ENCODE measurements at regions not wholly inside any gene's neighbourhood (a gene's known extent, or its start where the extent isn't known, plus 50 kb on each side); places are given as distances from the start of the nearest gene placed in this dataset.

DNA sequence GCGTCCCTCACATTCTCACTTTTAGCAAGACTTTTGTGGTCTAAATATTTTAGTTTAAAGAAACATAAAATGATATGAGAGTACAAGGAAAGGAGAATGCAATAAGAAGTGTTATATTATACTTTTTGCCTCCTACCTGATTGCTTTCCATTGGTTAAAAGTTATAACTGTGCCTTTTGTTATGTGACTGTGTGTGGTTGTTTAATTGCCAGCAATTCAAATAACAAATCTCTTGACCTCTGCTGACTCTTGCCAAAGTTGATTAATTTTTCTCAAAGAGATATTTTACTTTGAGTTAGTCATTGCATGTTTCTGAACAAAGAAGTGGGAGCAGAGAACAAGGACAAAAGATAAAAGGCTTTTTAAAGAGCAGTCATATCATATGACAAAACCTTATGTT lies 599.5 kb downstream of the SUCLG1 start:
- no peak for DNase-seq
- Histone ChIP-seq H3K27ac (ENCODE audit: low read depth in 1 of 2, low read length in 1 of 2) (no peak overlapping the region), H3K9me3 (ENCODE audit: control insufficient read depth in 4 of 4, insufficient read depth in 3 of 4, low read length in 3 of 4) (no peaks in the 10 kb centered on the region), H3K36me3 (ENCODE audit: control insufficient read depth in 4 of 4, insufficient read depth in 4 of 4, low read length in 4 of 4) (no peaks in the 10 kb centered on the region), H3K4me1 (ENCODE audit: control insufficient read depth in 5 of 5, insufficient read depth in 5 of 5, low read length in 5 of 5) (no peaks in the 10 kb centered on the region), H3K27me3 (ENCODE audit: control insufficient read depth in 3 of 3, insufficient read depth in 3 of 3, low read length in 2 of 3) (no peaks in the 10 kb centered on the region), H3K9ac (ENCODE audit: insufficient read depth in 1 of 2, low read length in 2 of 2) (no peak overlapping the region), H3K4me3 (no peak overlapping the region)
- TF ChIP-seq CTCF (IDR thresholded peaks at IDR 0.05; ENCODE audit: control extremely low read depth, extremely low read depth) = no peak
- WGBS, 2 donors = 85 to 88% methylated on average over 1 of the region's 1 CpG
- ATAC-seq (ENCODE audit: insufficient read depth, low FRiP score) = no peak

DNA sequence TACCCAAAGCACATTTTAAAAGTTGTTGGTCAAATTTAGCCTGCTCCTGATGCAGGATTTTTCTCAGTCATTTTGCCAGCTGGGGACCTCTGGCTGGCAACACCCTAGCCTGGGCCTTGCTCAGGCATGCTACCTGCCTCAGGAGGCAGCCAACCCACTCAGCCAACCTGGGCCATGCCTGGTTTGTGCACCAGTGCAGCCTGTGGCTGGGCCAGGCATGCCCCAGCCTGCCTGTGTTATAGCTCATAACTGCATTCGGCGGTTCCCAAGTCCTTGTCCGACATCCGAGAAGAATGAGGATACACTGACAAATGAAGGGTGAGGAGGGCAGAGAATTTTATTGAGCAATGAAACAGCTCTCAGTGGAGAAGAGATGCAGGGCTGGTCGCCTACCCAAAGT lies 608.0 kb downstream of the SUCLG1 start:
- WGBS, 2 donors = 94 to 95% methylated on average over 5 of the region's 5 CpGs
- H3K27me3 ChIP-seq (ENCODE audit: control insufficient read depth in 3 of 3, insufficient read depth in 3 of 3, low read length in 2 of 3) = no peaks in the 10 kb centered on the region
- no peak for TF ChIP-seq CTCF (IDR thresholded peaks at IDR 0.05; ENCODE audit: control extremely low read depth, extremely low read depth)
- peaks cover 0 to 4% (median 1%) of the 10 kb centered on the region in 4 donors for H3K9me3 ChIP-seq (ENCODE audit: control insufficient read depth in 4 of 4, insufficient read depth in 3 of 4, low read length in 3 of 4)
- ATAC-seq (ENCODE audit: insufficient read depth, low FRiP score) (no peak), DNase-seq (no peak)
- H3K4me1 ChIP-seq (ENCODE audit: control insufficient read depth in 5 of 5, insufficient read depth in 5 of 5, low read length in 5 of 5) = no peaks in the 10 kb centered on the region
- H3K4me3 ChIP-seq = no peak overlapping the region
- no peak overlapping the region for H3K9ac ChIP-seq (ENCODE audit: insufficient read depth in 1 of 2, low read length in 2 of 2)
- H3K27ac ChIP-seq (ENCODE audit: low read depth in 1 of 2, low read length in 1 of 2) = no peak overlapping the region
- no peaks in the 10 kb centered on the region for H3K36me3 ChIP-seq (ENCODE audit: control insufficient read depth in 4 of 4, insufficient read depth in 4 of 4, low read length in 4 of 4)

DNA sequence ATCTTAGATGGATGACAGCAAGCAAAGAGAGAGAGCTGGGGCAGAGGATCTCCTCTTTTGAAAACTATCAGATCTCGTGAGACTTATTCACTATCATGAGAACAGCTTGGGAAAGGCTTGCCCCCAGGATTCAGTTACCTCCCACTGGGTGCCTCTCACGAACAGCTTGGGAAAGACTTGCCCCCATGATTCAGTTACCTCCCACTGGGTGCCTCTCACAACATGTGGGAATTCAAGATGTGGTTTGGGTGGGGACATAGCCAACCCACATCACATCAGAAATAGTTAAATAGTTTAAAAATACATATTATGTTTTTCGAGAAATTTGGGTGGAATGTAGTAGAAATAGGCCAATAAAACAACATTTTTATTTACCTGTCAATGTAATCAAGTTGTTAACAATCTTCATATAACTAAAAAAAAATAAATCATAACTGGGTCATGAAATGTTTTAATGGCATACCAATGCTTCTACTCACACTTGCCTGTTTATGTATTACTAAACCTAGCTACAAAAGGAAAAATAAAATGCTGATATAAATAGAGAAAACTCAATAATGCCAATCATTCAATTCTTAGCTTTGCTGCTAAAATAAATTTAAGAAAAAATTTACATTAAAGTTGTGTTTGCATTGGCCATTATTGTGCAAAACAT lies 608.9 kb downstream of the SUCLG1 start:
- H3K9me3 ChIP-seq (ENCODE audit: control insufficient read depth in 4 of 4, insufficient read depth in 3 of 4, low read length in 3 of 4) = peaks cover 0 to 4% (median 1%) of the 10 kb centered on the region in 4 donors
- H3K27ac ChIP-seq (ENCODE audit: low read depth in 1 of 2, low read length in 1 of 2) = no peak overlapping the region
- TF ChIP-seq CTCF (IDR thresholded peaks at IDR 0.05; ENCODE audit: control extremely low read depth, extremely low read depth) = no peak
- H3K27me3 ChIP-seq (ENCODE audit: control insufficient read depth in 3 of 3, insufficient read depth in 3 of 3, low read length in 2 of 3) = no peaks in the 10 kb centered on the region
- ATAC-seq (ENCODE audit: insufficient read depth, low FRiP score) (no peak), DNase-seq (no peak)
- WGBS, 2 donors = 74 to 84% methylated on average over 3 of the region's 3 CpGs
- H3K4me3 ChIP-seq = no peak overlapping the region
- no peaks in the 10 kb centered on the region for H3K4me1 ChIP-seq (ENCODE audit: control insufficient read depth in 5 of 5, insufficient read depth in 5 of 5, low read length in 5 of 5)
- no peaks in the 10 kb centered on the region for H3K36me3 ChIP-seq (ENCODE audit: control insufficient read depth in 4 of 4, insufficient read depth in 4 of 4, low read length in 4 of 4)
- H3K9ac ChIP-seq (ENCODE audit: insufficient read depth in 1 of 2, low read length in 2 of 2) = no peak overlapping the region

DNA sequence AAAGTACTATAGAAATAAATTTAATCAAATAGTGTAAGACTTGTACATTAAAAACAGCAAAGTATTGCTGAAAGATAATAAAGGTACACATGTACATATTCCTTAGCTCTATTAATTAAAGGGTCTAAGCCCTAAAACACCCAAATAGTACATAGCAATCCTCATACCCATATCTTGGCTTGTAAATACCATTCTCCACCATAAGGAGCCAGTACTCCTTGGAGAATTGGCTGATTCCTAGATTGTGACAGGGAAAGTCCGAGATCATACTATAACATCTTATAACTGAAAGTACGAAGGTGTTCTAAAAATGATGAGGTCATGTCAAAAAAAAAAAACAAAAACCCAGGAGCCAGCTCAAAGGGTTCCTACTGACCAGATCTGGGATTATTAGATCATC lies 614.6 kb downstream of the SUCLG1 start:
- ATAC-seq (ENCODE audit: insufficient read depth, low FRiP score) = no peak
- no peak for DNase-seq
- TF ChIP-seq CTCF (IDR thresholded peaks at IDR 0.05; ENCODE audit: control extremely low read depth, extremely low read depth) = no peak
- Histone ChIP-seq H3K4me3 (no peak overlapping the region), H3K9me3 (ENCODE audit: control insufficient read depth in 4 of 4, insufficient read depth in 3 of 4, low read length in 3 of 4) (no peaks in the 10 kb centered on the region), H3K4me1 (ENCODE audit: control insufficient read depth in 5 of 5, insufficient read depth in 5 of 5, low read length in 5 of 5) (no peaks in the 10 kb centered on the region), H3K9ac (ENCODE audit: insufficient read depth in 1 of 2, low read length in 2 of 2) (no peak overlapping the region), H3K36me3 (ENCODE audit: control insufficient read depth in 4 of 4, insufficient read depth in 4 of 4, low read length in 4 of 4) (no peaks in the 10 kb centered on the region), H3K27ac (ENCODE audit: low read depth in 1 of 2, low read length in 1 of 2) (no peak overlapping the region), H3K27me3 (ENCODE audit: control insufficient read depth in 3 of 3, insufficient read depth in 3 of 3, low read length in 2 of 3) (no peaks in the 10 kb centered on the region)
- WGBS, 2 donors = 87% methylated on average over 2 of the region's 2 CpGs
